Ovary (tissue), 3 donors: ENCODE measurements at regions not wholly inside any gene's neighbourhood (a gene's known extent, or its start where the extent isn't known, plus 50 kb on each side); places are given as distances from the start of the nearest gene placed in this dataset.
"Not testable (repeated sequence)": the region's sequence is repeated elsewhere in the genome, so short reads cannot be mapped to it uniquely, and the experiment has no call there.

ENCODE experiments used
- POLR2A ChIP-seq: fragments of 450-650 bp; IDR thresholded peaks from one replicate; pipeline ENCODE4 v1.6.1; 2017; ENCODE audit warnings: antibody characterized with exemption, mild to moderate bottlenecking, moderate library complexity
- TF ChIP-seq, protein P1 (sequence below), 3 donors: fragments of 450-650 bp in 2 of 3; fragments of 200-600 bp in 1 of 3; IDR thresholded peaks; one replicate each; pipeline versions ENCODE4 v1.5.1 to v1.8.0; 2016 to 2022; ENCODE audit warnings: antibody characterized with exemption in 3 of 3, mild to moderate bottlenecking in 1 of 3
- donor health status: DM: no; HTN: no; CAD: no.

DNA sequence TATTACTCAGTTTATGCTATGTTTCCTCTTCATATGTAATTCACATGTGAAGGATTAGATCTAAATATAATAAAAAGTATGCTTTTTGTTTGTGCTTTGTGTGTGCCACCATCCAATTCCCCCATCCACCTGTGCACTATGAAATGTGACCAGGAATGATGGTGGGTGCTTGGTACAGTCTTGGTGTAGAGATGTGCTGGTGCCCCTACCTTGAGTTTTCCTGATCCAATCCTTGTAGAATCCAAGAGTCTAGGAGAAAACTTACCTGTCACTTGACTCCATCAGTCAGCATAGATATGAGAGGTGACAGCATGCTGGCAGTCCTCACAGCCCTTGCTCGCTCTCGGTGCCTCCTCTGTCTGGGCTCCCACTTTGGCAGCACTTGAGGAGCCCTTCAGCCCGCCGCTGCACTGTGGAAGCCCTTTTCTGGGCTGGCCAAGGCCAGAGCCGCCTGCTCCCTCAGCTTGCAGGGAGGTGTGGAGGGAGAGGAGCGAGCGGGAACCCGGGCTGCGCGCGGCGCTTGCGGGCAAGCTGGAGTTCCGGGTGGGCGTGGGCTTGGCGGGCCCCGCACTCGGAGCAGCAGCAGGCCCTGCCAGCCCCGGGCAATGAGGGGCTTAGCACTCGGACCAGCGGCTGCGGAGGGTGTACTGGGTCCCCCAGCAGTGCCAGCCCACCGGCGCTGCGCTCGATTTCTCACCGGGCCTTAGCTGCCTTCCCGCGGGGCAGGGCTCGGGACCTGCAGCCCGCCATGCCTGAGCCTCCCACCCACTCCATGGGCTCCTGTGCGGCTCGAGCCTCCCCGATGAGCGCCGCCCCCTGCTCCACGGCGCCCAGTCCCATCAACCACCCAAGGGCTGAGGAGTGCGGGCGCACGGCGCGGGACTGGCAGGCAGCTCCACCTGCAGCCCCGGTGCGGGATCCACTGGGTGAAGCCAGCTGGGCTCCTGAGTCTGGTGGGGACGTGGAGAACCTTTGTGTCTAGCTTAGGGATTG is 874.7 kb downstream of the PLA2G4A start:
- TF ChIP-seq, protein P1, sequence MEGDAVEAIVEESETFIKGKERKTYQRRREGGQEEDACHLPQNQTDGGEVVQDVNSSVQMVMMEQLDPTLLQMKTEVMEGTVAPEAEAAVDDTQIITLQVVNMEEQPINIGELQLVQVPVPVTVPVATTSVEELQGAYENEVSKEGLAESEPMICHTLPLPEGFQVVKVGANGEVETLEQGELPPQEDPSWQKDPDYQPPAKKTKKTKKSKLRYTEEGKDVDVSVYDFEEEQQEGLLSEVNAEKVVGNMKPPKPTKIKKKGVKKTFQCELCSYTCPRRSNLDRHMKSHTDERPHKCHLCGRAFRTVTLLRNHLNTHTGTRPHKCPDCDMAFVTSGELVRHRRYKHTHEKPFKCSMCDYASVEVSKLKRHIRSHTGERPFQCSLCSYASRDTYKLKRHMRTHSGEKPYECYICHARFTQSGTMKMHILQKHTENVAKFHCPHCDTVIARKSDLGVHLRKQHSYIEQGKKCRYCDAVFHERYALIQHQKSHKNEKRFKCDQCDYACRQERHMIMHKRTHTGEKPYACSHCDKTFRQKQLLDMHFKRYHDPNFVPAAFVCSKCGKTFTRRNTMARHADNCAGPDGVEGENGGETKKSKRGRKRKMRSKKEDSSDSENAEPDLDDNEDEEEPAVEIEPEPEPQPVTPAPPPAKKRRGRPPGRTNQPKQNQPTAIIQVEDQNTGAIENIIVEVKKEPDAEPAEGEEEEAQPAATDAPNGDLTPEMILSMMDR (IDR thresholded peaks at IDR 0.05): not testable (repeated sequence)
- TF ChIP-seq POLR2A: not testable (repeated sequence)
